GM21390 (cell line): ENCODE measurements at regions not wholly inside any gene's neighbourhood (a gene's known extent, or its start where the extent isn't known, plus 50 kb on each side); places are given as distances from the start of the nearest gene placed in this dataset.

Source experiments
- ATAC-seq: cut with Tn5 transposase; IDR thresholded peaks from one replicate; pipeline ENCODE4 v1.9.1; 2021; ENCODE audit not compliant: unreplicated experiment

DNA sequence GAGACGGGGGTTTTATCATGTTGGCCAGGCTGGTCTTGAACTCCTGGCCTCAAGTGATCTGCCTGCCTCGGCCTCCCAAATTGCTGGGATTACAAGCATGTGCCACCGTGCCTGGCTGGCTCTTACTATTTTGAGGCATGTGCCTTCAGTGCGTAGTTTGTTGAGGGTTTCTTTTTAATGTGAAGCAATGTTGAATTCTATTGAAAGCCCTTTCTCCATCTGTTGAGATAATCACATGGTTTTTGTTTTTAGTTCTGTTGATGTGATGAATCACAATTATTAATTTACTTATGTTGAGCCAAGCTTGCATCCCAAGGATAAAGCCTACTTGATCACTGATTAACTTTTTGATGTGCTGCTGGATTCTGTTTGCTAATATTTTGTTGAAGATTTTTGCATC lies 290.9 kb downstream of the KCNRG start:
- ATAC-seq, result no peak

GRCh38 chr13:50309318-50309717 lies 294.1 kb downstream of the KCNRG start:
- no peak for ATAC-seq

- ATAC-seq, result no peak
Observed at GRCh38 chr13:50309882-50310594, 294.8 kb downstream of the KCNRG start.

GRCh38 chr13:50310734-50311133 lies 295.5 kb downstream of the KCNRG start:
- no peak for ATAC-seq

DNA sequence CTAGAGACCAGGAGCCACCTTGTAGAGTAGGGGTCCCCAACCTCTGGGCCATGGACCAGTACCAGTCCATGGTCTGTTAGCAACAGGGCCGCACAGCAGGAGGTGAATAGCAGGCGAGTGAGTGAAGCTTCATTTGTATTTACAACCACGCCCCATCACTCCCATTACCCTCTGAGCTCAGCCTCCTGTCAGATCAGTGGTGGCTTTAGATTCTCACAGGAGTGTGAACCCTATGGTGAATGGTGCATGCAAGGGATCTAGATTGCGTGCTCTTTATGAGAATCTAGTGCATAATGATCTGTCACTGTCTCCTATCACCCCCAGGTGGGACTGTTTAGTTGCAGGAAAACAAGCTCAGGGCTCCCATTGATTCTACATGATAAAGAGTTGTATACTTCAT lies 303.6 kb downstream of the KCNRG start:
- no peak for ATAC-seq

GRCh38 chr13:50319635-50320255 lies 304.5 kb downstream of the KCNRG start:
- ATAC-seq, result no peak

- no peak for ATAC-seq
Observed at GRCh38 chr13:50320271-50320862, 305.1 kb downstream of the KCNRG start.

DNA sequence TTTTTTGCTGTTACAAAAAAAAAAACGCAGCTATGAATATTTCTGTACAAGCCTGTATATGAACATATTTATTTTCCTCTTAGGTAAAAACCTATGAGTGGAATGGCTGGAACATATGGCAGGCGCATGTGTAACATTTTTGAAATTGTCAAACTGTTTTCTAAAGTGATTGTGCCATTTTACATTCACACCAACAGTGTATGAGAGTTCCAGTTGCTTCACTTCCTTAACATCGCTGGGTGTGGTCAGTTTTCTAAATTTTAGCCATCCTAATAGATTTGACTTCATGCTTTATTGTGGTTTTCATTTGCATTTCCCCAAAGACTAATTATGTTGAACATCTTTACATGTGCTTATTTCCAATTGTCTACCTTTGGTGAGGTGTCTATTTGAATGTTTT lies 306.8 kb downstream of the KCNRG start:
- no peak for ATAC-seq

DNA sequence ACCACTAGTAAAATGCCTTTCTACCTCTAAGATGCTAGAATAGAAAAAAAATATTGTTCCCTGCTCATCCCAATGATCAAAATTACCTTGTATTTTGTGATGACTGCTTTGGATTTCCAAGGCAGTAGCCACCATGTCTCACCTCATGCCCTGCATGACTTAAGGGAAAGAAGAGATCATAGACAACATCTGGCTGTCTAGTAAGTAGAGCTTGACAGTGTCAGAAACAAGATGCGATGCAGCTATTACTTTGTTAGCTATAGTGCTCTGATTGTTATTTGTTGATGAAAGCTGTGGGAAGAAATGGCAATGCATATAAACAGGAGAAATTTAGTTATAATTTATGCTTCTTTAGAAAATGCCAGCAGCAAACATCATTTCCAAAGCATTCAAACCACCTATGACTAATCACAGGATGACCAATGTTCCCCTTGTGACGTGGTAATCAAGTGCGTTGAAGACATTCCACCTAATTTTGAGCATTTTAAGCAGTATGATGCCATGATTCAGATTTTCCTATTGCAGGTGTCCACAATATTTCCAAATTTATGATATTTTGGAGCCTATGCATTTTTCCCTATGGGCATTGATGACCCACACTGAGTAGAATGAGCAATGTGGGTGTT lies 308.3 kb downstream of the KCNRG start:
- no peak for ATAC-seq

GRCh38 chr13:50326271-50326670 lies 311.0 kb downstream of the KCNRG start:
- ATAC-seq, result no peak

DNA sequence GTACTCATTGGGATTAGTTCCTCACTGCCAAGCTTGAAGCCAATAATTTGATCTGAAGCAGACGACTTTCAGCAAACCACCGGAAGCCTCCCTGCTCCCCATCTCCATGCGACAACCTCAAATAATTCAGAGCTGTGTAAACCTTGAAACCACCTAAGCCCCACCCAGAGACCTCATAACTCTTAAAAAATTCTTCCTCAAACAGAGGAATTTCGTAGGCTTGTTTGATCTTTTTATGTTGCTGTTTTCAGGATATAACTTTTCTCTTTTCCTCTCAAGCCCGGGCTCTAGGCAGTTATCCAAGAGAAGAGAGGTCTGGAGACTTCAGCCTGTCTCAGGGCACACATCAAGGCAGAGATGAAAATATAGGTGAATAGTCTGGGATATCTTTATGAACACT lies 311.6 kb downstream of the KCNRG start:
- no peak for ATAC-seq

- ATAC-seq, result no peak
Observed at GRCh38 chr13:50334115-50334778, 319.0 kb downstream of the KCNRG start.

DNA sequence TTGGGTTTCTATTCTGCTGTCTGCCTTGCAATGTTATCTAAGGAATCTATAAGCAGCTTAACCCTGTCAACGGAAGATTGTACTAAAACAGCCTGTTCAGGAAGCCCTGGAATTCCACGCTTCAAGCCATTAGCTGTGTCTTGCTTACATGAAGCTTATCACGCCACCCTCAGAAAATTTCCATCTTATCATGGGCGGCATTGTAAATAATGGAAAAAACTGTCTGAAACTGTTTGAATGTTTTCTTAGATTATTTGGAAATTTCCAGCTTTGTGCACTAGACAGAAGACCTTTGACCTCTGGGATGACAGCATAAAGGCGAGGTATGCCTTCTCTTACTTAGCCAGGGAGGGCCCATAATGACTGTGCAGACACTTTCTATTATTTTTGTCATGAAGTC lies 319.7 kb downstream of the KCNRG start:
- ATAC-seq, result no peak

DNA sequence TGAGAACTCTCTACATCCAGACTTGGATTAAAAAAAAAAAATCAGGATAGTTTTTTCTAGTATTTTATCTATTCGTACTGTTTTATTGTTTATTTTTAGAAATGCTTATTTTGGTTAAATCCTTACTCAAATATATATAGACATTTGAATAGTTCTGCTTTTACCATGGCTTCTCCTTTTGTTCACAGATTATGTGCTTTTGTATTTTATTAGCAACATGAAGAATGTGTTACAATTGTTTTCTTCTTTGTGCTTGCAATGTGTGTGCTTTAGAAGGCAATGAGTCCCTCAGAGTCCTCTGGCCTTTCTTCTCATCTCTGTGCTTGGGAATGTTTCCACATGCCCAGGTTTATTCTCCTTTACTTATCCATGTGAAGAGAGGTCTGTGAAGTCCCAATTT lies 324.0 kb downstream of the KCNRG start:
- no peak for ATAC-seq

- ATAC-seq, result no peak
Observed at GRCh38 chr13:50340146-50340545, 324.9 kb downstream of the KCNRG start.

- ATAC-seq, result no peak
Observed at GRCh38 chr13:50340551-50341287, 325.5 kb downstream of the KCNRG start.

DNA sequence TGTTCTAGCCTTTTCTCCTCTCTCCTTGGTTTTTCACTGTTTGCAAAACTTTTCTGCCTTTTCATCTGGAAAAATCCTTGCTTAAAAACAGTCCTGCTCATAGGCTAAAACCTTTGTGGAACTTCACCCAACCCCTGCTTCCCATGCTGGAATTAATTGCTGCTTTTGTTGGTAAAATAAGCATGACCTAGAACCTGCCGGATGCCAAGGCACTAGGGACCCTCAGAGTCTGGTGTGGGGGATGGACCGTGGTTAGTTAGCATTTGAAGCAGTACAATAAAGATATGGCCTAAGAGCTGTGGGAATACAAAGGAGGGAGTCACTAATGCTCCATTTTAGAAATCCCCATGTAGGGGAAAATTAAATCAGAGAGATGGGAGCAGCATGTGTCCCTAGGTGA lies 326.3 kb downstream of the KCNRG start:
- ATAC-seq, result no peak

DNA sequence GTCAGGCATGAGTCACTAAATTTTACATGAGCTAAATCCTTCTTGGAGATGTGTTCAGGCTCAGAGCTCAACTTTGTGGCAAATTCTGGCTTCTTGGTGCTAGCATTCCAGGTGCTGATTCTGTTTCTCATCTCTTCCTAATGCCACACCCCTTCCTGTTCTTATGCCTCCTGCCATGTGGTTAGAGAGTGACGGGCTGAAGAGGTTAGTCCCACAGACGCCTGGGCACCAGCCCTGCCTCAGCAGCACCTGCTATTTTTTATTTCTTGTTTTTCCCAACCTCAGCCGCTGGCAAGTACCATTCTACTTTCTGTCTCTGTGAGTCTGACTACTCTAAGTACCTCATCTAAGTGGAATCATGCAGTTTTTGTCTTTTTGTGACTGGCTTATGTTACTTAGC lies 329.5 kb downstream of the KCNRG start:
- no peak for ATAC-seq

DNA sequence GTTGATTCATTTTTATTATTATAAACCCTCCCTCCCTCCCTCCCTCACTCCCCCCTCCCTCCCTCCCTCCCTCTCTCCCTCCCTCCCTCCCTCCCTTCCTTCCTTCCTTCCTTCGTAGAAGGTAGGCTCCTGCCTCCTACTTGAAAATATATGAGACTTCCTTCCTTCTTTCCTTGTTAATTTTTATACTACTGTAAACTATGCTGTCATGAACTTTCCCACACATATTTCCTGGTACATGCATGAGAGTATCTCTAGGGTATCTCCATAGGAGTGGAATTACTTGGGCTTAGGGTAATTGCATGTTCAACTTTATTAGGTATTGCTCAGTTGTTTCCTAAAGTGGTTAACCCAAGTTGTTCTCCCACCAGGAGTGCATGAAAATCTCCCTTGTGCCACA lies 330.6 kb downstream of the KCNRG start:
- ATAC-seq, result no peak

- no peak for ATAC-seq
Observed at GRCh38 chr13:50348371-50348770, 333.1 kb downstream of the KCNRG start.
